PC-9 (cell line): ENCODE measurements at regions not wholly inside any gene's neighbourhood (a gene's known extent, or its start where the extent isn't known, plus 50 kb on each side); places are given as distances from the start of the nearest gene placed in this dataset.

ENCODE experiments used
- BruUV-seq: library from RNA; stranded (reverse); fragments of 400-500 nt; replicated peaks from 2 replicates; lab custom pipeline; 2021; lab: Mats Ljungman, UMichigan
- CTCF ChIA-PET: fragments of 300-600 bp; sonication (Branson Sonifier 250); formaldehyde crosslinking; loops from one replicate; lab custom pipeline; 2022; ENCODE audit warnings: antibody characterized with exemption; lab: Charles Lee
- POLR2A ChIA-PET: fragments of 300-600 bp; sonication (Branson Sonifier 250); formaldehyde crosslinking; loops from one replicate; lab custom pipeline; 2022; ENCODE audit warnings: antibody characterized with exemption; ENCODE audit not compliant: unreplicated experiment; lab: Charles Lee
- DNase-seq, 2 experiments: peaks; one replicate each; pipeline versions ENCODE4 v3.0.0 to v3.0.0-alpha.2; 2015 to 2022; ENCODE audit warnings: mixed read lengths in 1 of 2
- H2AFZ ChIP-seq: fragments of 200-600 bp; sonication (generic); 2 replicates; pipeline ENCODE4 v1.8.1; 2017; ENCODE audit warnings: antibody characterized with exemption
- H3F3A ChIP-seq: fragments of 200-600 bp; sonication (generic); 2 replicates; pipeline ENCODE4 v1.8.1; 2017; ENCODE audit warnings: antibody characterized with exemption, mild to moderate bottlenecking, low read depth; ENCODE audit not compliant: insufficient read depth
- H3K27ac ChIP-seq: fragments of 200-600 bp; sonication (generic); 2 replicates; pipeline ENCODE4 v1.6.1; 2016; ENCODE audit warnings: mixed run types
- H3K27me3 ChIP-seq: fragments of 200-600 bp; sonication (generic); 2 replicates; pipeline ENCODE4 v1.6.1; 2016; ENCODE audit warnings: low read depth, mixed run types; ENCODE audit not compliant: insufficient read depth
- H3K36me3 ChIP-seq: fragments of 200-600 bp; sonication (generic); 2 replicates; pipeline ENCODE4 v1.6.1; 2016; ENCODE audit warnings: low read depth, mixed run types
- H3K4me1 ChIP-seq: fragments of 200-600 bp; sonication (generic); replicated peaks from 2 replicates; pipeline ENCODE4 v1.6.1; 2016; ENCODE audit warnings: mixed run types; ENCODE audit not compliant: insufficient read depth
- H3K4me2 ChIP-seq: fragments of 200-600 bp; sonication (generic); 2 replicates; pipeline ENCODE4 v1.6.1; 2017; ENCODE audit warnings: mixed run types
- H3K4me3 ChIP-seq: fragments of 200-600 bp; sonication (generic); 2 replicates; pipeline ENCODE4 v1.6.1; 2016; ENCODE audit warnings: mixed run types
- H3K79me2 ChIP-seq: fragments of 200-600 bp; sonication (generic); 2 replicates; pipeline ENCODE4 v1.6.1; 2017; ENCODE audit warnings: low read depth, mixed run types
- H3K9me2 ChIP-seq: fragments of 200-600 bp; sonication (generic); 2 replicates; pipeline ENCODE4 v1.8.1; 2017; ENCODE audit warnings: mild to moderate bottlenecking; ENCODE audit not compliant: insufficient read depth
- H3K9me3 ChIP-seq: fragments of 200-600 bp; sonication (generic); 2 replicates; pipeline ENCODE4 v1.8.1; 2016; ENCODE audit warnings: low read depth; ENCODE audit not compliant: insufficient read depth
- H4K20me1 ChIP-seq: fragments of 200-600 bp; sonication (generic); 2 replicates; pipeline ENCODE4 v1.8.1; 2017; ENCODE audit not compliant: insufficient read depth
- CTCF ChIP-seq: fragments of 200-600 bp; sonication (generic); conservative IDR thresholded peaks from 2 replicates; pipeline ENCODE4 v1.6.1; 2017; ENCODE audit warnings: mixed run types, antibody characterized with exemption, mild to moderate bottlenecking, moderate library complexity
- EZH2 ChIP-seq: fragments of 200-600 bp; sonication (generic); IDR thresholded peaks from 2 replicates; pipeline ENCODE4 v1.8.0; 2017; ENCODE audit warnings: antibody characterized with exemption, low read depth
- intact Hi-C: fragments of 100-400 bp; cut with micrococcal nuclease; formaldehyde crosslinking; loops from one replicate; pipeline ENCODE4 v1.10.0; 2022; ENCODE audit not compliant: unreplicated experiment

GRCh38 chr4:8761824-8762205, 109.8 kb downstream of the HMX1 start:
- BruUV-seq: no TSS peak
- no peaks in the 10 kb centered on the region for H3K79me2 ChIP-seq
- TF ChIP-seq EZH2 (no peak), CTCF (no peak)

GRCh38 chr4:8761167-8761823, 110.3 kb downstream of the HMX1 start:
- TF ChIP-seq CTCF (no peak), EZH2 (no peak)
- DNase-seq: no peak
- H4K20me1 ChIP-seq: no peaks in the 10 kb centered on the region
- H3K9me2 ChIP-seq: no peaks in the 10 kb centered on the region
- H3K27ac ChIP-seq: no peak overlapping the region
- no peak overlapping the region for H2AFZ ChIP-seq
- H3K4me2 ChIP-seq: no peak overlapping the region
- POLR2A ChIA-PET: no interaction called here
- no peaks in the 10 kb centered on the region for H3K4me1 ChIP-seq
- intact Hi-C loops: no loop called here
- BruUV-seq: no TSS peak
- H3K4me3 ChIP-seq: no peak overlapping the region
- H3F3A ChIP-seq: no peaks in the 10 kb centered on the region
- no peaks in the 10 kb centered on the region for H3K36me3 ChIP-seq
- H3K27me3 ChIP-seq: peaks cover 47% of the 10 kb centered on the region
- H3K9me3 ChIP-seq: no peaks in the 10 kb centered on the region
- H3K79me2 ChIP-seq: no peaks in the 10 kb centered on the region
- CTCF ChIA-PET: no interaction called here

More at GRCh38 chr4:8761824-8762205, 109.8 kb downstream of the HMX1 start:
- POLR2A ChIA-PET: no interaction called here
- CTCF ChIA-PET: no interaction called here
- H3K27me3 ChIP-seq: peaks cover 47% of the 10 kb centered on the region
- H3K4me2 ChIP-seq: no peak overlapping the region
- no peak for DNase-seq
- no peaks in the 10 kb centered on the region for H3K36me3 ChIP-seq
- H3F3A ChIP-seq: no peaks in the 10 kb centered on the region
- no peaks in the 10 kb centered on the region for H4K20me1 ChIP-seq
- no peak overlapping the region for H3K27ac ChIP-seq
- intact Hi-C loops: no loop called here
- H3K4me1 ChIP-seq: no peaks in the 10 kb centered on the region
- no peak overlapping the region for H3K4me3 ChIP-seq
- H2AFZ ChIP-seq: no peak overlapping the region
- no peaks in the 10 kb centered on the region for H3K9me2 ChIP-seq
- no peaks in the 10 kb centered on the region for H3K9me3 ChIP-seq

GRCh38 chr4:8760561-8760960, 111.1 kb downstream of the HMX1 start:
- no peak for TF ChIP-seq EZH2
- Histone ChIP-seq H3K4me2 (no peak overlapping the region), H3K36me3 (no peaks in the 10 kb centered on the region), H3K79me2 (no peaks in the 10 kb centered on the region), H3K4me3 (no peak overlapping the region), H4K20me1 (no peaks in the 10 kb centered on the region), H3K4me1 (no peaks in the 10 kb centered on the region), H3F3A (no peaks in the 10 kb centered on the region), H3K27ac (no peak overlapping the region), H3K9me2 (no peaks in the 10 kb centered on the region), H3K9me3 (no peaks in the 10 kb centered on the region), H3K27me3 (peaks cover 44% of the 10 kb centered on the region), H2AFZ (no peak overlapping the region)
- CTCF ChIA-PET: no interaction called here
- POLR2A ChIA-PET: no interaction called here
- intact Hi-C loops: no loop called here
- DNase-seq: no peak
- BruUV-seq: no TSS peak

- intact Hi-C loops: no loop called here
- Histone ChIP-seq H3K27ac (no peak overlapping the region), H4K20me1 (no peaks in the 10 kb centered on the region), H3K36me3 (no peaks in the 10 kb centered on the region), H3K4me1 (no peaks in the 10 kb centered on the region), H3F3A (no peaks in the 10 kb centered on the region), H2AFZ (no peak overlapping the region), H3K4me2 (no peak overlapping the region), H3K79me2 (no peaks in the 10 kb centered on the region), H3K4me3 (no peak overlapping the region), H3K27me3 (peaks cover 47% of the 10 kb centered on the region), H3K9me3 (no peaks in the 10 kb centered on the region), H3K9me2 (no peaks in the 10 kb centered on the region)
- TF ChIP-seq EZH2 (no peak), CTCF (no peak)
- no peak for DNase-seq
- POLR2A ChIA-PET: no interaction called here
- BruUV-seq: no TSS peak
- CTCF ChIA-PET: no interaction called here
Measured at GRCh38 chr4:8759987-8760386, 111.7 kb downstream of the HMX1 start.
